Fibroblast of gingiva (primary cell): ENCODE measurements at regions not wholly inside any gene's neighbourhood (a gene's known extent, or its start where the extent isn't known, plus 50 kb on each side); places are given as distances from the start of the nearest gene placed in this dataset.

Experiments
- DNase-seq: peaks from one replicate; pipeline ENCODE4 v3.0.0-alpha.2; 2011; ENCODE audit warnings: low read depth

DNA sequence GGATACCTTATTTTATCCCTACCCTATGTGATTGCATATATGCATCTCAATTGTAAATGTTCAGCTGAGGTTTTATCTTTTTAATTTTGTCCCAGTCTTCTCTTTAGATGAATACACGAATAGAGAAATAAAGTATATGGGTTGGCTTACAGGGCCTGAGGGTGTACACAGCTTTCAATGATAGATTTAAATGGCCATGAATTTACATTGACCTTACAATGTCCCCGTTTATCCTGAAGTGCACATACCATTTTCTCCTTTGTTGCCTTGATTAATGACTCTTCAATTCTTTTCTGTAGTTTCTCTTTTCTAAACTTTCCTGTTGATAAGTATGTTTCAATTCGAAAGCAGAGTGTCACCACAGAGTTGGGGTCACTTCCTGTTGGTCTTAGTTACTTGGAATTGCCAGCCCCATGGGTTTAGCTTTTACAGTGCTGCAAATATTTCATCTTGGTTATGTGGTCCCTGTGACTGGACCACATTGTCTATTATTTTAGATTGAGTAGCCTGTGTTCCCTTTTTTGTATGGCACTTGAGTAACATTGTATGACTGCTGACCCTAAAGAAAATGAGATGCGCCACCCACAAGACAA, 1616.3 kb upstream of the ACVR2A start:
- no peak for DNase-seq

DNA sequence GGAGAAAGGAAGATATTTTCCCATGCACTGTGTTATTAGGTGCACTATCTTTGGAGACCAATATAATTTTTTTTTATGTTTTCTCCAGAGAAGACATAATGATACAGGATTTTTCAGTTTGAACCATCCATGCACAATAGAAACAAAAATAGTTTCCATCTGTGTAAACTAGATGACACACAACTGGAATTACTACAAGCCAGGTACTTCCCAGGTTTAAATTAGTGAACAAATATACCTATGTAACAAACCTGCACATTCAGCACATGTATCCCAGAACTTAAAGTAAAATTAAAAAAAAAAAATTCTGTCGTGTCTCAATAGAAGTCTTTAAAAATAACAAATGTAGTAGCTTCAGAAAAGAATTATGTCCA, 1616.8 kb upstream of the ACVR2A start:
- DNase-seq = no peak

DNA sequence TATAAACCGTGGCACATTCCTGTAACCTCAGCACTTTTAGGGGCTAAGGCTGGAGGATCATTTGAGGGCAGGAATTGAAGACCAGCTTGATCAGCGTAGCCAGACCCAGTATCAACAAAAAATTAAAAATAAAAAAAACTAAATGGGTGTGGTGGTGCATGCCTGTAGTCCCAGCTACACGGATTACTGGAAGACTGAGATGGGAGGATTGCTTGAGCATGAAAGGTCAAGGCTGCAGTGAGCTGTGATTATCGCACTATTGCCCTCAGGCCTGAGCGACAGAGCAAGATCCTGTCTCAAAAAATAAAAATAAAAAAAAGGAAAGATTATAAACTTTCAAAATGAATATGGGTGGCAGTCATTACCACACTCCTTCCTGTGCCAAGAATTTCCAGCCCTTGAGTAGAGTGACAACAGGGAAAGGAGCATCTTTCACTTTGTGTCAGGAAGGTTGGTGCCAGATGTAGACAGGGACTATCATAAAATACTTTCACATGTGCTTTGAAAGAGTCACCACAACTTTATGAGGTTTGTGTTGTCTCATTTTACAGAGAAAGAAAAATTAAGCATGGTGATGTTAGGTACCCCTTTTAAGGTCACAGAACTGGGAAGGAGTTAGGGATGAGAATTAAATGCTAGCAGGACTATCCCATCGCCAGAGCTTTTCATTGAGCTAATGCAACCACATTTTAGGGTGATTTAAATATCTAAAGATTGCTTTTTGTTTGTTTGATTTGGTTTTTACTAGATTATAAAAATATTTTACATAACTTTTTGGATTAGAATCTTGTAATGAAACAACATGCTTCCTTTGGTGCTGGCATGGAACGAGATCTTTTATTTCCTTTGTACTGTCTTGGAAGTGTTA, 1617.4 kb upstream of the ACVR2A start:
- no peak for DNase-seq

DNA sequence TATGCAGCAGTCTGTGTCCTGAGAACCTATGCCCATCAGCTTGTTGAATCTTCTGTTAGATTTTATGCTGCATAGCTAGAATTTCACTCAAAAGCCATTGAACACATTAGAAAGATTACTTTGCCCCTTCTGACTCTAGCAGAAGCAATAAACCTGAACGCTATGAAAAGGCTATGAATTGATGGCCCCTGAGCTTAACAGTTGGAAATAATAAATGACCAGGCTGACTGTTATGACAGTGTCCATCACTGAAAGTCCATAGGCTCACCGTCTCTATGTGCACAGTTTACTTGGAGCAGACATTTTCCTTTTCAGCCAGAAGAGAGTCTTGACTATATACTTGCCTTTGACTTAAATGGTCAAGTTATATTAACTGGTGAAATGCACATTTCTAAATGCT, 1618.8 kb upstream of the ACVR2A start:
- no peak for DNase-seq

DNA sequence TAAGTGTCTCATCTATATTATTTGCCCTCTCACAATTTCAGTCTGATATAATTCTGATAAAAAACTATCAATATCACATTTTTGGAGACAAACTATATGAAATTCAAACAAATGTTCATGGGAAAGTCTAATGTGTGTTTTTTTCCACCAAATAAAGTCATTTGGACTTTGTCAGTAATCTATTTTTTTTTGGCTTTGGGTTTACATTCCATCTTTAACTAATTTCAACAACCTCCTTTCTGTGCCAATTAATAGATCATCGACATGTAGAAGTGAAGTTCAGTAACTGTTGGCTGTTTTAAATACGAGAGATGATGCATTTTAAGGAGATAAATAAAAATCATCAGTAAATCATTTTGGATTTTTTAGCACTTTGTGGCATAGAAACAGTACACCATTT, 1623.0 kb upstream of the ACVR2A start:
- DNase-seq = no peak

DNA sequence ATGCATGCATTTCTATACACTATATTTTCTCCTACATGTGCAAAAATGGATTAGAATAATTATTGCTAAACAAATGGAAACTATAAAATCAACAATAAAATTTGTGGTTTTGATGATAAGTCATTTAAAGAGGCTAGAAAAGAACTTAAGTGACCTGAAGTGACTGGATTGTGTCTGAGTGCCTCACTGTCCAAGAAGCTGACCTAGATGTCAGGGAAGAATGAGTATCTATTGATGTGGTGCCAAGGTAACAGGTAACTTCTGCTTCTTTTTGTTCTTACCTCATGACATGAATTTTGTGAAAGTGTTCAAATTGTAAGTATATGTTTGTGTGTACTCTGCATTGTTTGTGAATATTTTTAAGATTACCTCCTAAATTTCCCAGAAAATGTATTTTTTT, 1623.9 kb upstream of the ACVR2A start:
- DNase-seq = no peak

DNA sequence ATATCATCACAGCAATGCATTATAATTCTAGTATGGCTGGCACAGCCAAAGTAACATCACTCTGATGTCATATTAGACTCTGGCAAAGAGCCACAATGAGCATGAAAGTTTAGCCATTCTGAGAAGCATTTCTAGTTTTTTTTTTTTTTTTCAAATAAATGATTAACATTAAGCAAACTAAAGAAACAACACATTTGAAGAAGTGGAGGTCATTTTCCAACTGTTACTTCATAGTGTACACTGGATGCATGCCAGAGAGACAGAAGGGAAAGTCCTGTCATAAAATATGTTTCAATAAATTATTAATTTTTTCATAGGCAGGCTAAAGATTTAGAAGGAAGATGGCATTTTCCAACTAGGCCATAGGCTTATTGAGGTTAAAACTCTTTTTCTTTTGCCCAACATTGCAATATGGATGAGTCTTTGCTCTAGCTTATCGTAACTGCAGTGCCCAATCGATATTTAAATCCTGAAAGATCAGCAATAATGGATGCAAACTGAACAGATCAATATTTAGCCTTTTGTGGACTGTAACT, 1630.4 kb upstream of the ACVR2A start:
- DNase-seq = no peak

DNA sequence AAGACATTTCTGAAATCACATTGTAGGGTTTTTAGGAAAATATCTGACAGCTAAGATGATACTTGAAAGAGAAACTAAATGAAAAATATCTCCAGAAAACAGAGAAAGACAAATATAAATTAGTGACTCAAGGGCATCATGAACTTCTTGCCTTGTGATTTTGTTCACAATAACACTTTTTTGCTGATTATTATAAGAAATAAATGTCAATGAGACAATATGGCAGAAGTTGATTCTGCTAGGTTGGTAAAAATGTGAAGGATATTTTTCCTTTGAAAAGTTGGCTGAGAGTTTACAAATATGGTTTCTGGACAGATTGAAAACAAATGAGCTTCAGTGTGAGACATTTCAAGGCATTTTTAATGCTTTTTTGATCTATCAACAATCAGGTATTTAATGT, 1631.2 kb upstream of the ACVR2A start:
- no peak for DNase-seq

DNA sequence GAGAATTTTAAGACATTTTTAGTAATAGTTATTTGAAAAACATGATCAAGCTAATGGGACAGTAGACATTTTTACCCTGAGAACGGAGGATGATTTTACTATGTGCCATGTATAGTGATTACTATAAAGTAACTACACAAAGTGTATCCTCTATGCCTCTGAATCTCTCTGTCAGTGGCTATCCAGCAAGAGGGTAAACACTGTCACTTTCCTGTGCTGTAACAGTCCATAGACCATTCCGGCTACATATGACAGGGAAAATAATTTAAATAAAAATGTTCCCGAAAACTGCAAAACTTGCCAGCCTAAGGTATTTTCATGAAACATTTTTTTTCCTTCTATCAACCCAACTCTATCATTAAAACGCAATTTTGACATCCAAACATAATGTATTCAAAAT, 1632.2 kb upstream of the ACVR2A start:
- DNase-seq = no peak

DNA sequence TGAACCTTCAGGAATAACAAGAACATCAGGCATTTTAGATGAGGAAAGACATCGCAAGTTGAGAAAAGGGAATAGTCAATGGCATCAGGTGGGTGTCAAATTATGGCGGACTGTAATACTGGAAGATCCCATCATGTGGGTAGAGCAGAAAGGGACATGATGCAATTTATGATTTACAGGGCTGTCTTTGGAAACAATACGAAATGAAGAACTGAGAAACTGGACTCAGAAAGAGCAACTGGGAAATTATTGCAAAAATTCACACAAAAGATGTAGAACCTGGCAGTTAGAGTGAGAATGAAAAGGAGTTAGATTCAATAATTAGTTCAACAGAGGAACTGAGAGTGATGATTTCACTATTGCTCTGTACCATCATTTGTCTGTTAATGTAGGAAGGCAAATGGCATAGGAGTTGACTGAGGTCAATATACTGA, 1635.0 kb upstream of the ACVR2A start:
- DNase-seq = no peak

DNA sequence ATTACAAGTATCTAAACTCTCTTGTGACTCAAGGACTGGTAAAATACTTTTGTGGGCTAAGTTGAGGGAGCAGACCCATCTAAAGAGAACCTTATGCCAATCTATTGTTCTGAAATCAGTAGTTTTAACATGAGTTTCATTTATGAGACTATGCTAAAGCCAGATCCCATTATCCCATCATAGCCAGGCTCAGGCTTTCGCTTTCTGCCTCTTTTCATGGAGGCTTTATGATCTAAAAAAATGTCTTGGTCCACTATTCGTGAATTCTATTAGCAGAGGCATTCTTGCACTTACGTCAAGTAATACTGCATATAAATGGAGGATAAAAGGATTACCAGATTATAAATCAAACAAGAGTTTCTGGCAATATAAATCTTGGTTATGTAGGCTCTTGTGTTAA, 1636.9 kb upstream of the ACVR2A start:
- DNase-seq = no peak

DNA sequence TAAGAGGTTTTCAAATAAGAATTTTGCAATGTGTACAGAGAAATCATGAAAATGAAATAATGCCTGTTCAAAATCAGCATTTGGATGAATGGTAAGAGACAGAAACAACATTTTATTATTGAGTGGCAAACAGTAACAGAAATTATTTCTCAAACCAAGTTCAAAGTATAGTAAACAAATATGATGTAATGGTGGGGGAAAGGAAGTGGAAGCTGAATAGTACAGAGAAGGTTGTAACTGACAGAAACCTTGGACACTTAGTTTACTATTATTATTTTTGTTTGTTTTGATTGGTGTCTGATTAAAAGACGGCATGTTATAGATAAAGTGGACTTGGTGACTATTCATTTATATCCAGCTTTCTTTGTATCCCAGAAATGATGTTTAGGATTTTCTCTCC, 1637.4 kb upstream of the ACVR2A start:
- DNase-seq = no peak

DNA sequence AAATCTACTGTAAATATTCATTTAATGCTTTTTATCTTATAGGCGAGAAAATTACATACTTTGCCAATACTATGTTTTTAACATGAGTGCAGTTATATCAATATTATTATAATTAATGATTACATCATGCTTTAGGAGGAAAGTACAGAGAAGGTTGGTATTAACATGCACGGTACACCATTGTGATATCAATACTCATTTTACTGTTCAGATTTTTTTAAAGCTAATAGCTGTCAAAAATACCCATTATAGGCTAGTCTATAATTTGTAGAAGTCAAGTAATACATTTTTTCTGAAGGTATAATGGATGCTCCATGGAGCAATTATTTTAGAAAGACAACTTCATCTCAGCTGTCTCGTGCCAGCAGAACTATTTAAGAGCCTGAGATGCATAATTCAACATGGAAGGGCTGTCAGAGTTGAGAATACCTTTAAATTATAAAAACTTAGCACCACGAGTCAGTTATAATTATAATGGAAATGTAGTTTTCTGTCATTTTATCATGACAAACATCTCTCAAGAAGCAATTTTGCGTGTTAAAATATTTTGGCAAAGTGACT, 1641.7 kb upstream of the ACVR2A start:
- no peak for DNase-seq

DNA sequence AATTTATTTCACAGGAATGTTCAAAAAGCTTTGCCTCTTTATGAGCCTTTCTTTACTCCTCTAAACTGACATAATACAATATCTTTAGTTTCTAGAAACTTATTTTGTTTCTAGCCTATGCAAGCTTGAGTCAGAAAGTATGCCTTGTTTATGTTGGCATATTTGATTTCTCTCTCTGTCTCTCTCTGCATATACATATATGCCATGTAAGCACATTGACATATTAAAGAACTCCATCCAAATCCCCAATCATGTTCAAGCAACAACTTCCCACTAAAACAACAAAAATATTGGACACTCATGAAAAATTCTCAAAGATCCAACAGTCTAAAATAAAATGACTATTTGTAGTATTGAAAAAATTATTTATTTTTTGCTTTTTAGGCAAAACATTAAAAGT, 1651.2 kb upstream of the ACVR2A start:
- DNase-seq = no peak

DNA sequence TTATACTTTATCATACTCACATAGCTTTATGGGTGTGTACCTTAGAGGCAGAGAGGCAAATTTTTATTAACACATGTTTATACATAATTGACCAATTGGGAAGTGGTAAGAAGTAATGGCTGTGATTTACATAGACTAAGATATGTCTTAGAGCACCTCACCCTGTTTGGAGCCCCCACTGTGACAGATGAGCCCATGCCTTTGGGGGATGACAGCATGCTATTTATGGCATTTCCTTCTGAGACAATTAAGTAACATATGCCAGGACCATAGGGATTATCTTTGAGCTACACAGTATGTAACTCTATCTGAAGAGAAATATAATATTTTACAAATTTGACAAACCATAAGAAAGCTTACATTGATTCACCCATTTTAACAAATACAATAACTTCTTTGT, 1655.3 kb upstream of the ACVR2A start:
- no peak for DNase-seq

DNA sequence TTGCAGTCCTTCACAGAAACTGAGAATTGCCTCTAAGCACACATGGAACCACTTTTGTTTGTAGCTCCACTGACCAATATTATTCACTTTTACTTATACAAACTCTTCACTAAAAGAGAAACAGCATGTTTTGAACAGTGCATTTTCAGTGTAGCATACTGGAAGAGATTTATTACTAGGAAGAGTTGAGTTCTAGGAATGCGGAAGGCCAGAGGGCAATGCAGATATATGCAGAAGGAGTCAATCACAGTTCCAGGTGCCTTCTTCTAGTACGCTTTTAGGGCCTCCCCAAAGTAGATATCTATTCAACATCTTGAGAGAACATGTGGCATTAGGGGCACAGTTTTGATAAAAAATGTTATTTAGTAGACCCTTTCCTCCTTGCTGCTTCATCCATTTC, 1654.0 kb upstream of the ZEB2 start:
- no peak for DNase-seq

DNA sequence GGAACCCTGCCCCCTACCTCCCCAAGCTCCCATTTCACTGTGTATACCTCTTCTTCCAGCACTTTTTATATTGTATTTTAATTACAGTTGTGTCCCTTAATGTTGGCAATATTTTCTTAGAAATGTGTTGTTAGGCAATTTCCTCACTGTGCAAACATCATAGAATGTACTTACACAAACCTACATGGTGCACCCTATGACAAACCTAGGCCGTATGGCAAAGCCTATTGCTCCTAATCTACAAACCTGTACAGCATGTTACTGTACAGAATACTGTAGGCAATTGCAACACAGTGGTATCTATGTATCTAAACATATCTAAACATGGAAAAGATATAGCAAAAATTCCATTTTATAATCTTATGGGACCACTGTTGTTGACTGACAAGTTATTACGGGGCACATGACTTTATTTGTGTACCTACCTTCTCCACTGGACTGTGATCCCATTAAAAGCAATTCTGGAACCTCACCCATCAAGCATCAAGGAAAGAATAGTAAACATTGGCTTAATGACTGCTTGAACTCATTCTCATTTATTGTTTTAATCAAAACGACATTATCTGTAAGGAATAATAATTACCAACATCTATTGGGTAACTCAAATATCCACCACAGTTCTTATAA, 1641.5 kb upstream of the ZEB2 start:
- DNase-seq = no peak

DNA sequence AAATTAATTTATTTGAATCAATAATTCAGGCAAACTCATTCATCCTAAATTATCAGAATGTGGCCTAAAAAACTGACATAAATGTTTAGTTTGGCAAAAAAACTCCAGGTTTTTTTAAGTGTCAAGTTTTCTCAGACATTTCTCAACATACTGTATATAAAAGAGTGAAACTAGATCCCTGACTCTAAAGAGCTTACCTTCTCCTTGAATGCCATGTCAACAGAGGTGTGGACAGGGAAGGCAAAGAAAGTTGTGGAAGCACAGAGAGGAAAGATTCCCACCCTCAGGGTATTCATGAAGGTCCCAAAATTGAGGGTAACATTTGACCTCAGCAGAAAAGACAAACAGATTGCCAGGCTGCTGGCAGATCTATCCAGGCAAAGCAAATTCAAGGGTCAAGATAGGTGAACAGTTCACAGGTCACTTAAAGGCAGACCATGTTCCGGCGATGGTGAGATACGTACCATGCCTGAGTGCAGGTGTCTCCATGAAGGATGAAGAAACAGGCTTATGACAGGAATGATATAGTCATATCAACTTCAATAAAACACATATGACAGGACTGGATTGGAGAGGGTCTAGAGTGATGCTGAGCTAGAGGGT, 1638.3 kb upstream of the ZEB2 start:
- DNase-seq = no peak

DNA sequence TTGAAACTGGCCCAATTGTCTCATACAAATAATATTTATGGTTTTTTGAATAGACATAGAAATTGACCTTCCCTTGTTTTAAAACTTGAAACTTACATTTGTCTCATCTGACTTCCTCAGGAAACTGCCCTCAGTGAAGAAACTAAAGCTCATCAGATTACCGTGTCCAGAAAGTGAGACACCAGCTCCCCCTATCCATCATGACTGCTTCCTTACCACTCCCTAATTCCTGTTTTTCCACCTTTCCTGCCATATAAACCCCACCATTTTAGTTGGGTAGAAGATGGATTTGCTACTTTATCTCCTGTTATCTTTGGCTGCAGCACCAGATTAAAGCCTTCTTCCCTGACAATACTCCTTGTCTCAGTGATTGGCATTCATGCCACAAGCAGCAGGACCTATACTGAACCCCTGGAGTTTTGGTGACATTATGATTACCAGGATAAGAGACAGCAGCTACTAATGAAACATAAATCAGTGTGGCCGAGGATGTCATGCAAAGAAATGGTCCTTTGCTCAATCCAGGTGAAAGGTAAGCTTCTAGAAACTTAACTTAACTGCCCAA, 1627.6 kb upstream of the ZEB2 start:
- DNase-seq = no peak

DNA sequence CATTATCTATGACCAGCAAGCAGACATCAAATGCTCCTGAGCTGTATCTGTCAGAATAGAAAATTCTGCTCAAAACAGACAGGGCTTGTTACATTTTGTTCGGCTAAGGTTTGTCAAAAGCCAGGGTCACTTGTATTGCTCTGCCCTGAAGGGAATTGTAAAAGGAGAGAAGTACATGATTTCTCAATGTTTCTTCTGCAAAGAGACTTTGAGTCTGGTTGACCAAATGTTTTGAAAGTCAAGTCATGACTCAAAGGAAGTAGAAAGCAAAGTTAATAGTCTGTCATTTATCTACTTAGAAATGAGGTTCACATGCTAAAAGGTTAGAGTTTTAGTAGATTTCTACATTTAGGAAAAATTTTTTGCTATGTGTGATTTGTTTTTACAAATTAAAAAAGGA, 1624.1 kb upstream of the ZEB2 start:
- DNase-seq = peak; percentile 62

DNA sequence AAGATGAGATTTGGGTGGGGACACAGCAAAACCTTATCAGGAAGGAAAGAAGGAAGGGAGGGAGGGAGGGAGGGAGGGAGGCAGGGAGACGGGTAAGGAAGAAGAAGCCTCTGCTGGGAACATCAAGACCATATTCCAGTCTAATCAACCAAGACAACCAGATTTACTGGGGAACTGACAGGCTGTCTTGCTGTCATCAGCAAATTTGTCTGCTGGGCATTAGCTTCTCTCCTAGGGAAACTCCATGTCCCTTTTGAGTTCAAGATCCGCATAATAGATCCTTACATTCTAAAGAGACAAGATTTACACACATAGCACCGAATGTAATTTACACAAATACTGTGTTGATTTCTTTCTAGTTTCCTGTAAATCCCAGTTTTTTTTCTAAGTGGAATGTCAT, 1618.9 kb upstream of the ZEB2 start:
- no peak for DNase-seq

DNA sequence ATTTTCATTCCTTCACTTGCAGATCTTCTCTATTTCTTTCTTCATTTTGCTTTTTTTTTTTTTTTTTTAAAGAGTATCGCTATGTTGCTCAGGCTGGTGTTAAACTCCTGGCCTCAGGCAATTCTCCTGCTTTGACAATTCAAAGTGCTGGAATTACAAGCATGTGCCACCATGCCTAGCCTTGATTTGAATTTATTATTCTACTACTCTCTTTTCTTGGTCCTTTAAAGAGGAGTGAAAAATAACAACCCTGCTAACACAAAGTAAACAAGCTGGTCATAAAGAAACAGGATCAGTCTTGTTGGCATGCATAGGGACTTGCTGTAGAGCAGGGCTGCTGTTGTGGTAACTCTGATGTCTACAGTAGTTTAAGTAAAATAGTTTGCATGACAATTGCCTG, 1615.3 kb upstream of the ZEB2 start:
- no peak for DNase-seq
